HG03159 (cell line): ENCODE measurements at regions not wholly inside any gene's neighbourhood (a gene's known extent, or its start where the extent isn't known, plus 50 kb on each side); places are given as distances from the start of the nearest gene placed in this dataset.

Experiments
- ATAC-seq: cut with Tn5 transposase; IDR thresholded peaks from one replicate; pipeline ENCODE4 v1.9.1; 2021; ENCODE audit warnings: mild to moderate bottlenecking, moderate library complexity; ENCODE audit not compliant: unreplicated experiment

DNA sequence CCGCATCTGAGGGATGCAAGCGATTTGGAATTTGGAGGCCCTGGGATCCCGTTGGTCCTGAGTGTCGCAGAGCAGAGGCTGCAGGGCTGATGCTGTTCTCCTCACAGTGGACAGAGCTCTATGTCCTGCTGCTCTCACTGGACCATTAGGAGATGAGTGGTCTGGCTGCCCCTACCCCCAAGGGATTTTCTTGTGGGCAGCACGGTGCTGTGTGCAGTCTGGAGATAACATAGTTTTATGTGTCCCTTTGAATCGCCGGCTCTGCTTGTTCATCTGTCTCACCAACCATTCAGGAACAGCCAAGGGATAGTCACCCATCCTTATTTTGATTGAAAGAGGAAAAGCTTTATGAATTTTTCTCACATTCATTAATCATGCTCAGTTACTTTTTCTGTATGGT lies 49.9 kb downstream of the CHRM3 start:
- ATAC-seq, result no peak

DNA sequence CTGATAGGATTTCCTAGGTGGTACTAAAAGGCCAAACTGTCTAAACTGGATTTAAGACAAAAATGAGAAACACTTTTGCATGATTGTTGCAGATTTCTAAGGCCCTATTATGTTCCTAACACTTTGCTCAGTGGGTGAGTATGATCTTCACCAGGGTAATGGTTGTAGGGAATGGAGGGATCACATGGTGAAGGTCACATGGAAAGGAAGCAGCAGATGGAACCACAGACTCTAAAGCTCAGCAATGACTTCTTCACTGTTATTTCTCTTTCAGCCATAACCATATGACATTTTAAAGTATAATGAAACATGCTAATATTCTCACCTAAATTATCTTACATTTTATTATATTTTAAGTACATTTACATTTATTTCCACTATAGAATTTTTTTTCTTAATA lies 51.5 kb downstream of the CHRM3 start:
- no peak for ATAC-seq

DNA sequence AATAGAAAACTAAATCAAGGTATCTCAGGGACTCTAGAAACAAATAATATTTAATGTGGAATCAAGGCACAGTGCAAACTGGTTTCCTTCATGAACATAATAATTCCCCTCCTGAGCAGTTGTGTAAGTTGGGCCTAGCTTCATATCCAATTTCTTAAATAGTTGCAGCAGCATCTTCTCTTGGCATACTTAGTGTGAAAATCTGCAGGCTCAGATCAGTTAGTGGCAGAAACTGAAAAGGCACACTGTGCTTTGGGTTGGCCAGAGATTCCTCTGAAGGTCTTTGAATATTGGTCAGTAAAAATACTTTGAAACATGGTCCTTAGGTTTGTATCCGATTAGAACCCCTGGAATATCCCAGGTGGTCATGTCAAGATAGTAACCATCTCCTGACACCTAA lies 52.5 kb downstream of the CHRM3 start:
- no peak for ATAC-seq

DNA sequence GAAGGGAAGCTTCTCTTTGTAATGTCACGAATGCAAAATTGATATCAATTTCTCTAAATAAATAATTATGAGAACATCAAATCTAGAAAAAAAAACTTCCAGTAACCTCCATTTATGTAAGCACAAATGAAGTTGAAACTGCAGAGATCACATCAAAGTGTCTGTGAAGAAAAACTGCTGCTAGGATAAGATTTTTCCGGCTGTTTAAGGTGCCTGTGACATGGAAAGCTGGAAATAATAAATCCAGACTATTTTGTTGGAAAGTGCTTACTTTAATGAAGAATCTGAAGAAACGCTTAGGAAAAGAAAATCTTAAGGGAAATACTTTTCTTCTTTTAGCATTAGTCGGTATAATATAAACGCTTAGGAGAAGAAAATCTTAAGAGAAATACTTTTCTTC lies 57.0 kb downstream of the CHRM3 start:
- no peak for ATAC-seq

DNA sequence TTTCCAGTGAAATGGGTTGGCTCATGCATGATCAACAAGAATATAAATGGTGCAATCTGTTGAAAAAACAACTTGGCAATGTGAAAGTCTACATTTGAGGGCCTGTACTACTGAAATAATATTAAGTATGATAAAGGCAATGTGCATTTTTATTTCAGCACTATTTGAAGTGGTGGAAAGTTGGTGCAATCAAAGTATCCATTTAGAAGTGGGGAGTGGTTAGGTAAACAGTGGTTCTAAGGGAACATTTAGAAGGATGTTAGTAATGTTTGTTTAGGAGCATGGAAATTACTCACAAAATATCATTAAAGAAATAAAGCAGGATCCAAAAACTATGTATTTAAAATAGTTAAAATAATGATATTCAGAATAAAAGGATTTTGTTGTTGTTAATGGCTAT lies 60.2 kb downstream of the CHRM3 start:
- ATAC-seq, result no peak

DNA sequence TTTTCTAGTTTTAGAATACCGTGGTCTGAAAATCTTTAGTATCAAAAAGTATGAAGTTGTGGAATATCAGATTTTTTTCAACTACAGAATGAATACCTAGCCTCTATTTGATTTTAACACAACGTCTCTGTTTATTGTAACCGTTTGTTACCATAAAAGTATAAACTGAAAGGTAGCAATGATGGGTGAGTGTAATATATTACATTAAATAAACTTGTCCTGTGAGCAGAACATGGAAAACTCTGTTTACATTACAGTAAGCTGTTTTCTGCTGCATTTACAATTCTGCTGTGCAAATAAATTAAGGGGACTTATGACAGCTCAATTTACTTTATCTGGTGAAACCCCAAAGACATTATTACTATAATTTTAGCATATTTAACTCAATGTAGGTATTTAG lies 62.5 kb downstream of the CHRM3 start:
- ATAC-seq, result no peak

DNA sequence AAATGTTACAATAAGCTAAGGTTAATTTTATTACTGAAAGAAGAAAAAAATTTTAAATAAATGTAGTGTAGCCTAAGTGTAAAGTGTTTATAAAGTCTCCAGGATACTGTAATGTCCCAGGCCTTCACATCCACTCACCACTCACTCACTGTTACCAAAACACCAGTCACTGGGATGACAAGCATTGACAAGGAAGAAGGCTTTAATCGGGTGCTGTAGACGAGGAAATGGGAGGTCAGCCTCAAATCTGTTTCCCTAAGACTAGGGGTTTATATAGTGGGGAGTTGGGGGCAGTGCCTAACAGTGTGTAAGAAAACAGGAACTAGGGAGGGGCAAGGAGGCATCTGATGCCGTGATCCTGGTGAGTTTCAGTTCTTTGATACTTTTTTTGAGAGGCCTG lies 69.4 kb downstream of the CHRM3 start:
- no peak for ATAC-seq

DNA sequence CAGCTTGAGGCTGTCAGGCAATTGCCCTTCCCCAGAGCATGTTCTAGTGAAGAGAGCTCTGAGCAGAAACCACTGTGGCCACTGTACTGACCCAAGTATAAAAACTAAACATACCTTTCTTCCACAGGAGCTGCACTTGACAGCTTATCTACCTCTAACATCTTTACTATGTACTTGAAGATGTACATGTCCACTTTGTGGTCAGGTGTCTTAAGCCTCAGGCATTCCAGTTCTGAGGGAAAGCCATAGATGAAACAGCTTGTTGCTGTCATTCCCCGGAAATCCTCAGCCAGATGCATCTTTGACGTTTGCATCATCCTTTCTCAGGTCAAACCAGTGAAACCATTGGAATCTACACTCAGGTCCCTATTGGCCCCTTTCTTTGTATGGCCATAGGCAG lies 70.4 kb downstream of the CHRM3 start:
- ATAC-seq, result no peak

DNA sequence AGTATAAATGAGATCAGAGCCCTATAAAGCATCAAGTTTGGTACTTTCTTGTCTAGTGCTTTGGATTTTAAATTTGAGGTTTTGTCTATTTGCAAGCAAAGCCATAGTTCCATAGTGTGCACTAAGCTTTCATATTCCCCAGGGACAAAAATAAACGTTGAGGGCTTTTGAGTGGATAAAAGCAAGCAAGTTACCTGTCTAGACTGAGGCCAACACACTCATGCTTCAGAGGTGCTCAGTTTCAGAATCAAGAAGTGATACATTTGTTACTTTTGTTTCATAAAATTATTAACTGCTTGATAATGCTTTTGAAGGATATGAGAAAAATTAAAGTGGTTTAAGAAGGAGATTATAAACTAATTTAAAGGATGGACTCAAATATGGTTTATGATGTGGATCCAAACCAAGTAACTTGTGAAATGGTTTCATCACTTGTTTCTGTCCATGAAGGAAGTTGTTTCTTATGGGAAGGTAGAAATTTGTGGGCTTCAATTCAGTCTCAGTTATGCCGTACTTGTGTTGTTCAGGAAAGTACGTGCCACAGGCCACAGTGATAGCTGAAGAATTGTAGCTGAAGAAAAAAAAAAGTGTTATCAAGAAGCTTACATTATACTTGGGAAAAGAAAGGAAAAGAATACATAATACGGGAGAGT lies 71.2 kb downstream of the CHRM3 start:
- peak; percentile 45 for ATAC-seq

DNA sequence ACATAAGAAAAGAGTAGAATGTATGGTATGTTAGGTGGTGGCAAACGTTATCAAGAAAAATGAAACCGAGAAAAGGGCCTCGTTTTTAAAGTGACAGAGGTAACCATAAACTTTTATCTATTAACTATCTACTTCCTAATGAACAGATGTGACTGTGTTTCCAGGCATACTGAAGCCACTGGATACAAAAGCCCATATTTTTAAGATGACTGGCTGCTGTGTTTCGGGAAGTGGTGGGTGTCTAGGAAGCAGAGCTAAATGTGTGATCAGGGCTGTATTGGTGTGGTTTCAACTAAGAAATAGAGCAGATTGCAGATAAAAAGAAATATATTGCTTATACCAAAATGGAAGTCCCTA lies 71.8 kb downstream of the CHRM3 start:
- peak; percentile 73 for ATAC-seq

DNA sequence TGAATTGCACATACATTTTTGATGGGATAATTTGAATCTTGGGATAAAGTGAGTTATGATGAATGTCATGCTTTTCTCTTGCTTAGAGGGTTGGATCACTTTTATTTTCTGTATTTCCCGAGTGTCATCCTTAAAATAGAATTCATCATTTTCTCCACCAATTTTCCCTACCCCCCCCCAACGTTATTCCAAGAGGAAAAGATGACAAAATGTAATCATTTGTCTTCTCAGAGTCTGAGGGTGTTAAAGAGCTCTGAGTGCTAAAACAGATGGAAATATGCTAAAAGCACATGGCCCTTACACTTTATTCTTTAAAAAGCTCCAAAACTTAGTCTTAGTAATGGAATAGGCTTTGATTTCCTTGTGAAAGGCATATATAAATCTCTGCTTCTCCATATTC lies 81.4 kb downstream of the CHRM3 start:
- ATAC-seq, result no peak

DNA sequence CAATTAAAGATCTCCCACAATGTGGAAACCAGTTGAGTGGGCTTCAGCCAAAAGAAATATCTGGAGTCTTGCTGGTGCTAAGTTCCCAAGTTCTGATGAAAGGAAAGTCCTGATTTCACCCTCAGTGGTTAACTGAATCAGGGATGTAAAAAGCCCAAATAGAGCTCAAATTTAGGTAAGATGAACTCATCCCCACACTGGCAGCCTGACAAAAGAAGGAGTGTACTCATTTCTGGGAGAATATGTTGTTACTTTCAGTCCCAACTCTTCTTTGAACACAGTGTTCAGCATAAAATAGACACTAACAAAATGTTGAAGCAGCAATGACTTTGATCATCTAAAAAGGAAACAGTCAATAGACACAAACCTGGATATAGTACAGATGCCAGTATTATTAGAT lies 91.7 kb downstream of the CHRM3 start:
- ATAC-seq, result no peak

DNA sequence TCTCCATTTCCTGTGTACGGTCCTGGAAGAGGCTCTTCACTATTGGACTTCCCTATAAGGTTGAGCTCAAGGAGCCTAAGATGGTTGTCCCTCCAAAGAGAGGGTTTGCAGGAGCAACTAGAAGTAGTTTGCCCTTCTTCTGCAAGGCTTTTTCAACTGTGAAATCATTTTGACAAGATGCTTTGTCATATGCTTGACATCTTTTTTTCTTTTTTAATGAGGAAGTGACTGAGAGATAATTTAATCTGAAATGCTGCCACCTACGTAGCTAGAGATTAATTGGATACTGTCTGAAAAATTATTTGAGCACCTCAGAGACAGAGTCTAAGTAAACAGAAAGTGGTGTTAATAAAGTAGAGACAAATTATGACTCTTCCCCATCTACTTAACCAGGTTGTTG lies 97.0 kb downstream of the CHRM3 start:
- no peak for ATAC-seq

DNA sequence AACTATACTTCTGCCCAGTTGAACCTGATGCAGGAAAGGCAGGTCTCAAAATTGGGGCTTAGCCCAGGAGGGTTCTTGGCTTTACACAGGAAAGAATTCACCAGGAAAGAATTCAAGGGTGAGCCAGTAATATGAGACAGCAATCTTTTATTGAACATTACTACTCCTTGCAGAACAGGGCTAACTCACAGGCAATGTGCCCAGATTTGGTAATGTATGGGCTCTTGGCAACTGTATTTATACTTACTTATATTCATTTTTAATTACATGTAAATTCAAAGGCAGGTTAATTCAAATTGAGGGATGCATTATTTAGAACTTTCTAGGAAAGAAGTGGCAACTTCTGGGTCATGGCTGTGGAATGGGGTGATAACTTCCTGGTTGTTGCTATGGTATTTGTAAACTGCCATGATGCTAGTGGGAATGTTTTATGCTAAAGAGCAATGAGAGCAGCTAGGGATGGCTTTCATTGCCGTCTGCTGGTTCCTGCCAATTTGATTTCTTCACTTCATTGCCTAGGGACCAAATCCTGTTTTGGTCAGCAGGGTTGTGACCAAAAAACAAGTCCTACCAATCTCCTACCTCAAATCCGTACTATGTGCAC lies 107.5 kb downstream of the CHRM3 start:
- no peak for ATAC-seq

DNA sequence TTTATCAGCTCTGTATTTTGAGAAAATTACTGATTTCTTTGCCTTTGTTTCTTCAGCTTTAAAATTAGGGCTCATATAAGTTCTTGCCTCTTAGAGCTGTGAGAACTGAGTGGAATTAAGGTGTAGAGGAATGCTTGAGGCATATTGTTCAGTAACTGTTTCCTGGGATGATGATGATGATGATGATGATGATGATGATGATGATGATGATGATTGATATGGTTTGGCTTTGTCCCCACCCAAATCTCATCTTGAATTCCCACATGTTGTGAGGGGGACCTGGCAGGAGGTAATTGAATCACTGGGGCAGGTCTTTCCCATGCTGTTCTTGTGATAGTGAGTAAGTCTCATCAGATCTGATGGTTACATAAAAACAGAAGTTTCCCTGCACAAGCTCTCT lies 118.7 kb downstream of the CHRM3 start:
- no peak for ATAC-seq

DNA sequence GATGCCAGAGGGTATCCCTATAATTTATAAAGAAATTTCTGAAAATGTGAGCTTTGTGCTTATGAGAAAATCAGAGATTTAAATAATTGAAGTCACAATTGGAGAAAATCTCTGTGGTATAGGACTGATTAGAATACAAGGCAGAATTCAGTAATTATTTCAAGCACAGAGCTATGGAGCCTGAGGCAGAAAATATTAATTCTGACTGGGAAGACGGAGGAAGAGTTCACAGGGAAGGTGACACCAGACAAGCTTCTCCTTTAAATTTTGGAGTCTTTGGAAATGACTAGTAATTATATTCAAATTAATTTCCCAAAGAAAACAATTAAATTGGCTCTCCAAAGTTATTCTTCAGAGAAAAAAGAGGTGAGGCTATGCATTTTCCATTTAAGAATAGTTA lies 121.5 kb downstream of the CHRM3 start:
- no peak for ATAC-seq

DNA sequence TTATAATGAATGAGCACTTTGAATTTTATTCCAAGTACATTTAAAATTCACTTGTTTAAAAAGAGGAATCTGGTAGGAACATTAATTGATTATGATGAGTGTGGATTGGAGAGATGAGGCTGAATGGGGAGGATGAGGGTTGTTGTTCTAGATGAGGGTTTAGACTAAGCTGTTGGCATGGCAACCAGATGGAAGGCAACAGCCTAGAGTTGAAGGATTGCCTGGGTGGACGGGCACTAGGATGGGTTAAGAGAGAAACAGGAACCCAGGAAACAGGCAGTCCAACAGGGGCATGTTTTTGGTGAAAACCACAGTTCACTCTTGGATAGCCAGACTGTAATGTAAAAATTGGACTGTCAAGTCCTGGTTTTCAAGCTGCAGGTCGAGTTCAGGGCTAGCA lies 125.5 kb downstream of the CHRM3 start:
- ATAC-seq, result no peak

DNA sequence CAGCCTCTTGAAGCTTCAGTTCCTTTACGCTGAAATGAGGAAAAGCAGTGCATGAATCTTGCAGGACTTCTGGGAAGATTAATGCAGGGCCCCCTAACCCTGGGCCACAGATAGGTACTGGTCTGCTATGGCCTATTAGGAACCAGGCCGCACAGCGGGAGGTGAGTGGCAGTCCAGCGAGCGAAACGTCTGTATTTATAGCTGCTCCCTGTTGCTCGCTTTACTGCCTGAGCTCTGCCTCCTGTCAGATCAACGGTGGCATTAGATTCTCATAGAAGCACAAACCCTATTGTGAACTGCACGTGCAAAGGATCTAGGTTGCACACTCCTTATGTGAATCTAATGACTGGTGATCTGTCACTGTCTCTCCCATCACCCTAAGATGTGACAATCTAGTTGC lies 130.2 kb downstream of the CHRM3 start:
- no peak for ATAC-seq

DNA sequence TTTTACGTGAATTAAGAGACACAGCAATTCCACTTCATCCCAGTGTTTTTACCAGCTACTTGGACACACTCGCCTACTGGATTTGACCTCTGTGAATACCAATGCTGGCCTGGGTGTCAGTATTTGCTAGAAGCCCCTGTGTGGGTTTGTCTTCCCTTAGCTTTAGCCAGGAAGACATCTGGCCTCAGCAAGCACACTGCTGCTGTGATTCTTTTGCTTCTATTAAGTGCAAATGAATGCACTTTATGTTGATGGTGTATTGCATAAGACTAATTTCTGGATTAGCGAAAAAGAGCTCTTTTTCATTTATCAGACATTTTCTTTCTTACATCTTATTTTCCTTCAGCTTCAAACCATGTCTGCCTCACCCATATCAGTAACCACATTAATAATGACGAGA lies 140.0 kb downstream of the CHRM3 start:
- no peak for ATAC-seq

DNA sequence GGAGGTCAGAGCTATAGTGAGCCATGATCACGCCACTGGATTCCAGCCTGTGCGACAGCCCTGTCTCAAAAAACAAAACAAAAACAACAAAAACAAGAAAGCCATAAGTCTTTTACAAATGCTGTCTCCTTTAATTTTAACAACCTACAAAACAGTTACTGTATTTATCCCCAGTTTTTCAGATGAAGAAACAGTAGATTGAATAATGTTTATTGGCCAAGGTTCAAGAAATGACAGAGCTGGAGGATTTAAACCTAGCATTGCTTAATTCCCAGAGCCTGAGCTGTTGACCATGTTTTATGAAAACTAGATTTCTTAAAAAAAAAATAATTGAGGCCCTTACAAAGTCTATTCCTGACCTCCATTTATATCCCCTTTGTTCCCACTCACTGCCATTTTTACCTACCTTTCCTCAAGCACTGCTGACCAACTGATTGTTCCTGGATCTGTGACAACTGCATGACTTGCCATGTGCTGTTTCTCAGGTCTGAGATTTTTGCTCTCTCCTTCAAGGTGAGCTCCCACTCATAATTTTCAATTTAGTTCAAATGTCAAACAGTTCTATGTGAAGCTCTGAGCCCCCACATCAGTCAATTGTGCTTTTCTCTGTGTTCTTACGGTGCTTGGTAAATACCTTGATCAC lies 140.8 kb downstream of the CHRM3 start:
- no peak for ATAC-seq

DNA sequence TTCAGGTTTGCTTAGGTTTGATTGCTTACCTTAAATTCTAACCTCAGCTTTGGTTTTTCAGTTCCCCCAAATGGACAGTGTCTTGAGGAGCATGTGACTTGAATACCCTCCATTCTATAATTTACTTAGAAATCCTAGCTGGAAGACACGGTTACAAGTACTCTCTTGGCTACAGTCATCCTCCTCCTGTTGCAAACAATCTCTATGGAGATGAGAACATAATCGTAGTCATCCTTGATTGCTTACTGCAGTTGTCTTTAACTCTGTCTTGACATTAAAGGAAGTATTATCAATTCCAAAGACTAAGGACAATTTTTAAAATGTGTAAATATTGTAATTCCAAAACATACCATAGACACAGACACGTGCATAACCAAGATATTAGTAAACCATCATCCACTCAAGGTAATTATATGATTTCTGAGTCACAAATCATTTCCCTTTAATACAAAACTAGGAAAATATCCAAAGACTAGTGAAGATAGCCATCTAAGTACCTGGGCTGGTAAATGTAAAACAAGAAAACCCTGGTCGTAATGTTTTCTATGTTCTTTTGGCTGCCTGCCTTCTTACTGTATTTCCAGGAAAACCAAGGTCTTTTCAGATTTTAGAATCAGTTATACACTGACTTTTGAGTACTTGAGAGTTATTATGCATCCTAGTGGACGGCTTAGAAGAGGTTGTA lies 149.9 kb downstream of the CHRM3 start:
- no peak for ATAC-seq

DNA sequence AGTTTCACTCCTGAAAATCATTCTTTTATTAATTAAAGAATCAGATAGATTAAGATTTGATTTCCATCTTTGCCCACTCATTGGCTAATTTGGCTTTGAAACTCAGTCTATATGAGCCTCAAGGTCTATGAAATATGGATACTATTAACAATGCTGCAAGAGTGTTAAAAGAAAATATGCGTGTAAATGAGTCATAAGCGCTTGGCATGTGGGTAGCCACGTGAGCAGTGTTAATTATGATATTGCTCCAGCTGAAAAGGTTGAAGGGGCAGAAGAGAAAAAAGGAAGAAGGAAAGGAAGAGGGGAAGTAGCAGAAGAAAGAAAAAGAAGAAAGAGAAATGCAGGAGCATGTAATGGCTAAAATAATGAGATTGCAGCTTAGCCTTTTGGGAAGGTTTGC lies 151.4 kb downstream of the CHRM3 start:
- ATAC-seq, result no peak
